T-cell (primary cell): ENCODE measurements at regions not wholly inside any gene's neighbourhood (a gene's known extent, or its start where the extent isn't known, plus 50 kb on each side); places are given as distances from the start of the nearest gene placed in this dataset.

Source experiments
- ATAC-seq, 4 experiments: fragments of 200-7000 bp in 3 of 4; fragments of 150-1000 bp in 1 of 4; cut with Tn5 transposase; replicated peaks in 1 of 4; 1 replicate in 3 of 4; 2 replicates in 1 of 4; pipeline ENCODE4 v1.10.0; 2021; ENCODE audit warnings: moderate library complexity in 3 of 4, mild to moderate bottlenecking in 2 of 4, moderate number of reproducible peaks in 1 of 4
- CTCF ChIA-PET, 2 donors: fragments of 300-600 bp; sonication (Branson Sonifier 250); formaldehyde crosslinking; loops; one replicate each; lab custom pipeline; 2022; ENCODE audit warnings: antibody characterized with exemption in 2 of 2; lab: Charles Lee
- POLR2A ChIA-PET, 2 donors: fragments of 300-600 bp; sonication (Branson Sonifier 250); formaldehyde crosslinking; loops; one replicate each; lab custom pipeline; 2022; ENCODE audit warnings: antibody characterized with exemption in 2 of 2; lab: Charles Lee
- DNase-seq, 35 experiments: peaks; one replicate each; pipeline versions ENCODE4 v3.0.0 to v3.0.0-alpha.2; 2013 to 2023
- H3K27ac ChIP-seq: one replicate; pipeline ENCODE4 v1.5.1; 2013; ENCODE audit warnings: low read length
- H3K27me3 ChIP-seq, 2 experiments: replicated peaks in 1 of 2; 1 replicate in 1 of 2; 2 replicates in 1 of 2; pipeline versions ENCODE4 v1.6.1 to v1.7.0; 2013; ENCODE audit warnings: low read length in 1 of 2, mixed read lengths in 1 of 2; ENCODE audit not compliant: control insufficient read depth in 2 of 2, insufficient read depth in 2 of 2; ENCODE audit errors: extremely low read depth in 1 of 2
- H3K36me3 ChIP-seq, 2 donors: 1 replicate in 1 of 2; 2 replicates in 1 of 2; pipeline versions ENCODE4 v1.6.1 to v1.7.0; 2013; ENCODE audit warnings: low read length in 1 of 2; ENCODE audit not compliant: control insufficient read depth in 2 of 2, insufficient read depth in 1 of 2; ENCODE audit errors: extremely low read depth in 1 of 2
- H3K4me1 ChIP-seq, 2 experiments: 1 replicate in 1 of 2; 2 replicates in 1 of 2; pipeline versions ENCODE4 v1.6.1 to v1.7.0; 2013; ENCODE audit warnings: low read length in 2 of 2, mixed read lengths in 1 of 2; ENCODE audit not compliant: insufficient read depth in 2 of 2, control insufficient read depth in 1 of 2; ENCODE audit errors: extremely low read depth in 1 of 2
- H3K4me3 ChIP-seq, 2 donors: 1 replicate in 1 of 2; 2 replicates in 1 of 2; pipeline versions ENCODE4 v1.5.1 to v1.7.0; 2013; ENCODE audit warnings: mild to moderate bottlenecking in 2 of 2, low read length in 1 of 2, moderate library complexity in 1 of 2; ENCODE audit not compliant: control insufficient read depth in 1 of 2; ENCODE audit errors: extremely low read depth in 1 of 2
- H3K9me3 ChIP-seq: 2 replicates; pipeline ENCODE4 v1.7.0; 2013
- H3K27ac Mint-ChIP-seq, 2 donors: one replicate each; pipeline ENCODE4 v1.8.0; 2020 to 2021; ENCODE audit warnings: mild to moderate bottlenecking in 2 of 2, mixed read lengths in 2 of 2
- H3K27me3 Mint-ChIP-seq, 2 donors: one replicate each; pipeline ENCODE4 v1.8.0; 2021 to 2022; ENCODE audit warnings: mixed read lengths in 2 of 2
- H3K36me3 Mint-ChIP-seq: one replicate; pipeline ENCODE4 v1.8.0; 2021; ENCODE audit warnings: mixed read lengths
- H3K4me1 Mint-ChIP-seq, 3 donors: one replicate each; pipeline ENCODE4 v1.8.0; 2020 to 2022; ENCODE audit warnings: mixed read lengths in 3 of 3, mild to moderate bottlenecking in 1 of 3
- H3K4me3 Mint-ChIP-seq, 3 donors: one replicate each; pipeline ENCODE4 v1.8.0; 2020 to 2022; ENCODE audit warnings: mild to moderate bottlenecking in 3 of 3, mixed read lengths in 3 of 3, moderate library complexity in 3 of 3
- H3K9me3 Mint-ChIP-seq, 3 donors: one replicate each; pipeline ENCODE4 v1.8.0; 2020 to 2022; ENCODE audit warnings: mixed read lengths in 3 of 3
- WGBS: methylation state at CpG from one replicate; pipeline ENCODE4 v1.1.5; 2013; ENCODE audit warnings: missing lambda C conversion rate; ENCODE audit not compliant: insufficient coverage; 5-methylcytosine and 5-hydroxymethylcytosine counted together

DNA sequence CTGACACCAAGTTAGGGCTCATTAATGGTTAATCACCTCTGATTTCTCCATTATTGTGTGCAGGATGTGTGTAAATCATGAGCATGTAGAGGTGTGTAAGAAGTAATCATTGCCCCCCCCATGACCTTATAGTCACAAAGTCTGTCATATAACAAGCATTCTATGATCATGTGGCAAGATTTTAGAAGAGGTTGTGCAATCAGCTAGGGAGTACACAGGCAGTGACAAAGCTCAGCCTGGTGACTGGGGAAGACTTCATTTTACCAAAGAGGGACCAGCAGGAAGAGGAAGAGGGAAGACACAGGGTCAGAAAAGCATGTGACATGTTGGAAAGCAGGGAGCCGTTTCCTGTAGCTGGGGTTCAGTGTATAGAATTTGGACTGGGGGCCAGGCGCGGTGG lies 176.5 kb upstream of the LARGE1 start:
- no peaks in the 10 kb centered on the region for H3K36me3 ChIP-seq
- H3K4me1 ChIP-seq = no peaks in the 10 kb centered on the region
- H3K27ac ChIP-seq = no peak overlapping the region
- CTCF ChIA-PET = no interaction called here
- no peak overlapping the region for H3K4me3 Mint-ChIP-seq
- H3K4me3 ChIP-seq = no peak overlapping the region
- no peaks in the 10 kb centered on the region for H3K27me3 ChIP-seq
- no peaks in the 10 kb centered on the region for H3K4me1 Mint-ChIP-seq
- H3K27me3 Mint-ChIP-seq = no peaks in the 10 kb centered on the region
- no peaks in the 10 kb centered on the region for H3K36me3 Mint-ChIP-seq
- H3K27ac Mint-ChIP-seq = no peak overlapping the region
- POLR2A ChIA-PET = no interaction called here
- H3K9me3 ChIP-seq = no peaks in the 10 kb centered on the region
- ATAC-seq (no peak), DNase-seq (no peak)
- peaks cover 19 to 25% (median 24%) of the 10 kb centered on the region in 3 donors for H3K9me3 Mint-ChIP-seq
- WGBS = 92% methylated on average over 3 of the region's 3 CpGs

- H3K4me3 Mint-ChIP-seq = no peak overlapping the region
- CTCF ChIA-PET = no interaction called here
- POLR2A ChIA-PET = no interaction called here
- Histone ChIP-seq H3K4me1 (no peaks in the 10 kb centered on the region), H3K4me3 (no peak overlapping the region), H3K36me3 (no peaks in the 10 kb centered on the region), H3K27me3 (no peaks in the 10 kb centered on the region), H3K27ac (no peak overlapping the region), H3K9me3 (no peaks in the 10 kb centered on the region)
- DNase-seq (no peak), ATAC-seq (no peak)
- H3K27me3 Mint-ChIP-seq = no peaks in the 10 kb centered on the region
- no peaks in the 10 kb centered on the region for H3K36me3 Mint-ChIP-seq
- H3K4me1 Mint-ChIP-seq = no peaks in the 10 kb centered on the region
- no peak overlapping the region for H3K27ac Mint-ChIP-seq
- H3K9me3 Mint-ChIP-seq = peaks cover 14 to 20% (median 20%) of the 10 kb centered on the region in 3 donors
- no CpG with 5 or more reads among the region's 1 CpG for WGBS
These were observed 179.0 kb upstream of the LARGE1 start for GRCh38 chr22:34099278-34099677.

- no peaks in the 10 kb centered on the region for H3K27me3 ChIP-seq
- no peaks in the 10 kb centered on the region for H3K36me3 ChIP-seq
- no peak overlapping the region for H3K4me3 Mint-ChIP-seq
- ATAC-seq (no peak), DNase-seq (no peak)
- H3K4me1 ChIP-seq = no peaks in the 10 kb centered on the region
- H3K36me3 Mint-ChIP-seq = no peaks in the 10 kb centered on the region
- CTCF ChIA-PET = no interaction called here
- H3K9me3 Mint-ChIP-seq = peaks cover 8 to 20% (median 9%) of the 10 kb centered on the region in 3 donors
- H3K4me3 ChIP-seq = no peak overlapping the region
- POLR2A ChIA-PET = no interaction called here
- H3K9me3 ChIP-seq = no peaks in the 10 kb centered on the region
- H3K27ac Mint-ChIP-seq = no peak overlapping the region
- 84% methylated on average over 5 of the region's 5 CpGs for WGBS
- H3K27ac ChIP-seq = no peak overlapping the region
- no peaks in the 10 kb centered on the region for H3K4me1 Mint-ChIP-seq
- H3K27me3 Mint-ChIP-seq = peaks cover 0 to 2% of the 10 kb centered on the region in 2 donors
These were observed 182.4 kb upstream of the LARGE1 start for GRCh38 chr22:34102633-34103032.

DNA sequence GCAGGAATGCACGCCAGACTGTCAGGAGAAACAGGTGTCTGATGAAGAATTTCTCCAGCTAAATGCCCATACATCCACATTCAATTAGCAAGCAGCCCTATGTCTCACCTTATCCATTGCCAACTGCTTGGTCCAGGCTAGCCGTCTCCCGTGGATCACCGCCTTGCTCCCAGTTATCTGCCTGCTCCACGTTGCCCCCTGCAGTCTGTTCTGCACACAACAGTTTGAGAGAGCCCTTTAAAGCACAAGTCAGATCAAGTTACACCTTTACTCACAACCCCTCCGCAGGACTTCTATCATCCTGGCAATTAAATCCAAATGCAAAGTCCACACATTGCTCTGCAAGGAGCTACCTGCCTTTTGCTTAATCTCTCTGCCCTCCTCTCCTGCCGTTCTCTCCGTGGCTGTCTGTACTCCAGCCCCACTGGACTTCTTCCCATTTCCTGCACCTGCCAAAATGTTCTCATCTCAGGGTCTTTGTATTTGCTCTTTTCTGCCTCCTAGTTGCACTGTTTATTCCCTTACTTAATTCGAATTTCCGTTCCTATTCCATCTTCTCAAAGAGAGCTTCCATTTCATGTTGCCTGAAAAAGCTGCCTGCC lies 185.3 kb upstream of the LARGE1 start:
- ChIA-PET CTCF (no interaction called here), POLR2A (no interaction called here)
- Histone ChIP-seq H3K4me1 (no peaks in the 10 kb centered on the region), H3K4me3 (no peak overlapping the region), H3K27ac (no peak overlapping the region), H3K9me3 (no peaks in the 10 kb centered on the region), H3K36me3 (no peaks in the 10 kb centered on the region), H3K27me3 (no peaks in the 10 kb centered on the region)
- WGBS = 18% methylated on average over 8 of the region's 10 CpGs
- DNase-seq (peak in 2 of 35 experiments; percentile 0 to 2), ATAC-seq (no peak)
- Mint-ChIP-seq H3K27ac (no peak overlapping the region), H3K4me3 (no peak overlapping the region), H3K4me1 (no peaks in the 10 kb centered on the region), H3K36me3 (no peaks in the 10 kb centered on the region), H3K27me3 (peaks cover 0 to 2% of the 10 kb centered on the region in 2 donors), H3K9me3 (peaks cover 2 to 11% (median 5%) of the 10 kb centered on the region in 3 donors)

DNA sequence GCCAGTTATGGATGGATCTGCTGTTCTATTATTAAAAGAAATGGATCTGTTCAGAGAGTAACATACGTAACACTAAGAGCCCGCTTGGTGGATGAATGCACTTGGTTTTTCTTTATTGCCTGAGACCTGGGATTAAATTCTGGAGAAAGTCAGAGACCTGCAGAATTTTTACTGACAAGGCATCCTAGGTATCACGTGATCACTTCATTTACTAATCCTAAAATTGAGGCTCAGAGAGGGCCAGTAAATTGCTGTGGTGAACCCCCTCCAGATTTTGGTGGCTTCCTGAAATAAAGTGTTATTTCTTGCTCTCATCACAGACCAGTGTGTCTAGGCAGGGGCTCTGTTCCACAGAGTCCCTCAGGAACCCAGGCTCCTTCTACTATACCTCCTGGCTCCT lies 187.9 kb upstream of the LARGE1 start:
- DNase-seq (no peak), ATAC-seq (no peak)
- 100% methylated on average over 2 of the region's 3 CpGs for WGBS
- POLR2A ChIA-PET = no interaction called here
- no peaks in the 10 kb centered on the region for H3K36me3 ChIP-seq
- Mint-ChIP-seq H3K4me3 (no peak overlapping the region), H3K4me1 (no peaks in the 10 kb centered on the region), H3K27ac (no peak overlapping the region), H3K36me3 (no peaks in the 10 kb centered on the region), H3K27me3 (peaks cover 0 to 2% of the 10 kb centered on the region in 2 donors), H3K9me3 (peaks cover 2 to 7% (median 5%) of the 10 kb centered on the region in 3 donors)
- H3K4me1 ChIP-seq = no peaks in the 10 kb centered on the region
- H3K9me3 ChIP-seq = no peaks in the 10 kb centered on the region
- no peaks in the 10 kb centered on the region for H3K27me3 ChIP-seq
- CTCF ChIA-PET = no interaction called here
- no peak overlapping the region for H3K27ac ChIP-seq
- H3K4me3 ChIP-seq = no peak overlapping the region

DNA sequence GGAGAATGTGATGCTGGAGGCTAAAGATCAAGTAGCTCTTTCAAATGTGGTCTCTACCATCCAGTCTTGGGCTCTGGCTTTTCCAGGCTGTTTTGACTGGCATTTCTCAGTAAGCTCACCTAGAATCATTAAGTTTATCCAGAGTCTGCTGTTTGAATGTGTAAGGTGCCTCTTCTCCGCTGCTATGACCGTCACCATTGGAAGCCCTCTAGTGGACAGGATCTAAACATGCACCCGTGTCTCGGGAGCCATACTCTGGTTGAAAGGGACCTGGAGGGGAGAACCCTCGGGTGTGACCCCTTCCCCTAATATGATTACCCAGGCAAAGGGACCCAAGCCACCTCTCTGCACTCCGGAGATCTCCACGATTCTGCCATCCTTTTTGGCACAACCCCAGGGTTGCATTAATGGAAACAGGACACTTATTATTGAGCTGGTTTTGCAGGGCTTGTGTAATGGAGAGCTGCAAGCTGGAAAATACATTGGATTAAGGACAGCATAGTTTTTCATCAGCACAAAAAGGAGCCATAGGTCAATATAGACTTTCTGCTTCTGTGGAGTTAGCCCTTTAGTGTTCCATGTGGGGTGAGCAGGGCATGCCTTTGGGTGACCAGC lies 191.0 kb upstream of the LARGE1 start:
- peaks cover 0 to 11% (median 5%) of the 10 kb centered on the region in 3 donors for H3K9me3 Mint-ChIP-seq
- H3K27me3 ChIP-seq = no peaks in the 10 kb centered on the region
- no peaks in the 10 kb centered on the region for H3K9me3 ChIP-seq
- no peaks in the 10 kb centered on the region for H3K4me1 ChIP-seq
- H3K27ac ChIP-seq = no peak overlapping the region
- ChIA-PET CTCF (no interaction called here), POLR2A (no interaction called here)
- 0% methylated on average over 3 of the region's 7 CpGs for whole genome bisulfite sequencing
- H3K36me3 Mint-ChIP-seq = no peaks in the 10 kb centered on the region
- DNase-seq (peak in 3 of 35 experiments; percentile 0 to 17 (median 3)), ATAC-seq (peak in 1 of 4 experiments; percentile 30)
- H3K36me3 ChIP-seq = no peaks in the 10 kb centered on the region
- peaks cover 0 to 2% of the 10 kb centered on the region in 2 donors for H3K27me3 Mint-ChIP-seq
- H3K4me1 Mint-ChIP-seq = no peaks in the 10 kb centered on the region
- no peak overlapping the region for H3K4me3 Mint-ChIP-seq
- H3K27ac Mint-ChIP-seq = no peak overlapping the region
- H3K4me3 ChIP-seq = no peak overlapping the region
